ENCODE measurements at regions not wholly inside any gene's neighbourhood (a gene's known extent, or its start where the extent isn't known, plus 50 kb on each side); places are given as distances from the start of the nearest gene placed in this dataset.

GRCh38 chr2:151153601-151154000 is 108.1 kb downstream of the RBM43 start:
- DNase-seq: no peak

- DNase-seq: no peak
Observed at GRCh38 chr2:151150331-151151320, 111.0 kb downstream of the RBM43 start.

- DNase-seq: no peak
Observed at GRCh38 chr2:151138507-151138906, 123.2 kb downstream of the RBM43 start.

GRCh38 chr2:151137526-151137925 is 124.1 kb downstream of the RBM43 start:
- DNase-seq: no peak

GRCh38 chr2:151120011-151120410 is 141.7 kb downstream of the RBM43 start:
- DNase-seq: no peak

- no peak for DNase-seq
Observed at GRCh38 chr2:151119374-151119773, 142.3 kb downstream of the RBM43 start.

GRCh38 chr2:151118269-151118668 is 143.4 kb downstream of the RBM43 start:
- DNase-seq: no peak

- DNase-seq: no peak
Observed at GRCh38 chr2:151114874-151115273, 146.8 kb downstream of the RBM43 start.

- DNase-seq: no peak
Observed at GRCh38 chr2:151113318-151113717, 148.3 kb downstream of the RBM43 start.

- DNase-seq: no peak
Observed at GRCh38 chr2:151111599-151112278, 149.9 kb downstream of the RBM43 start.

- DNase-seq: no peak
Observed at GRCh38 chr2:151106805-151107506, 154.7 kb downstream of the RBM43 start.

GRCh38 chr2:151103551-151103950 is 158.1 kb downstream of the RBM43 start:
- no peak for DNase-seq

GRCh38 chr2:151102226-151102625 is 159.4 kb downstream of the RBM43 start:
- no peak for DNase-seq

GRCh38 chr2:151098841-151099240 is 162.8 kb downstream of the RBM43 start:
- no peak for DNase-seq

- no peak for DNase-seq
Observed at GRCh38 chr2:151097895-151098294, 163.8 kb downstream of the RBM43 start.

- DNase-seq: no peak
Observed at GRCh38 chr2:151097128-151097527, 164.5 kb downstream of the RBM43 start.

GRCh38 chr2:151096235-151096634 is 165.4 kb downstream of the RBM43 start:
- no peak for DNase-seq

GRCh38 chr2:151095463-151095862 is 166.2 kb downstream of the RBM43 start:
- no peak for DNase-seq

- no peak for DNase-seq
Observed at GRCh38 chr2:151091583-151091982, 170.1 kb downstream of the RBM43 start.

GRCh38 chr2:151087377-151087776 is 174.3 kb downstream of the RBM43 start:
- DNase-seq: no peak

- DNase-seq: no peak
Observed at GRCh38 chr2:151085181-151085611, 176.5 kb downstream of the RBM43 start.

GRCh38 chr2:151083856-151084795 is 177.5 kb downstream of the RBM43 start:
- DNase-seq: no peak
